ENCODE measurements at regions not wholly inside any gene's neighbourhood (a gene's known extent, or its start where the extent isn't known, plus 50 kb on each side); places are given as distances from the start of the nearest gene placed in this dataset.
"Not testable (repeated sequence)": the region's sequence is repeated elsewhere in the genome, so short reads cannot be mapped to it uniquely, and the experiment has no call there.

GRCh38 chr2:61626827-61627226, 88.7 kb upstream of the XPO1 start:
- no peak overlapping the region for H3K27ac ChIP-seq
- TF ChIP-seq ZFX (IDR thresholded peaks at IDR 0.05) (no peak), CTCF (conservative IDR thresholded peaks at IDR 0.05) (no peak)

GRCh38 chr2:61623747-61624146, 85.6 kb upstream of the XPO1 start:
- TF ChIP-seq CTCF (conservative IDR thresholded peaks at IDR 0.05) (no peak), ZFX (IDR thresholded peaks at IDR 0.05) (no peak)
- H3K27ac ChIP-seq: no peak overlapping the region

GRCh38 chr2:61620244-61621159, 82.3 kb upstream of the XPO1 start:
- TF ChIP-seq ZFX (IDR thresholded peaks at IDR 0.05) (no peak), CTCF (conservative IDR thresholded peaks at IDR 0.05) (no peak)
- no peak overlapping the region for H3K27ac ChIP-seq

- TF ChIP-seq CTCF (conservative IDR thresholded peaks at IDR 0.05) (no peak), ZFX (IDR thresholded peaks at IDR 0.05) (no peak)
- no peak overlapping the region for H3K27ac ChIP-seq
Observed at GRCh38 chr2:61619561-61619960, 81.4 kb upstream of the XPO1 start.

GRCh38 chr2:61617610-61618009, 79.5 kb upstream of the XPO1 start:
- H3K27ac ChIP-seq: no peak overlapping the region

GRCh38 chr2:61605245-61605644, 67.1 kb upstream of the XPO1 start:
- TF ChIP-seq ZFX (IDR thresholded peaks at IDR 0.05) (no peak), CTCF (conservative IDR thresholded peaks at IDR 0.05) (no peak)
- H3K27ac ChIP-seq: no peak overlapping the region

More at GRCh38 chr2:61617610-61618009, 79.5 kb upstream of the XPO1 start:
- TF ChIP-seq ZFX (IDR thresholded peaks at IDR 0.05) (no peak), CTCF (conservative IDR thresholded peaks at IDR 0.05) (no peak)

- H3K27ac ChIP-seq: no peak overlapping the region
- TF ChIP-seq ZFX (IDR thresholded peaks at IDR 0.05) (no peak), CTCF (conservative IDR thresholded peaks at IDR 0.05) (no peak)
Observed at GRCh38 chr2:61604433-61604832, 66.3 kb upstream of the XPO1 start.

GRCh38 chr2:61598515-61599156, 60.5 kb upstream of the XPO1 start:
- H3K27ac ChIP-seq: not testable (repeated sequence)

All from C4-2B (cell line).